Calu3 (cell line): ENCODE measurements at regions not wholly inside any gene's neighbourhood (a gene's known extent, or its start where the extent isn't known, plus 50 kb on each side); places are given as distances from the start of the nearest gene placed in this dataset.

Experiments used
- BruUV-seq: library from RNA; stranded (reverse); fragments of 400-500 nt; replicated peaks from 2 replicates; lab custom pipeline; 2021; lab: Mats Ljungman, UMichigan
- CTCF ChIA-PET: fragments of 300-600 bp; sonication (Branson Sonifier 250); formaldehyde crosslinking; loops from one replicate; lab custom pipeline; 2022; ENCODE audit warnings: antibody characterized with exemption; lab: Charles Lee
- DNase-seq: peaks from one replicate; pipeline ENCODE4 v3.0.0; 2022
- H3K27ac Mint-ChIP-seq: one replicate; pipeline ENCODE4 v1.8.0; 2022; ENCODE audit warnings: mixed read lengths; ENCODE audit not compliant: unreplicated experiment
- H3K27me3 Mint-ChIP-seq: one replicate; pipeline ENCODE4 v1.8.0; 2022; ENCODE audit warnings: mixed read lengths; ENCODE audit not compliant: unreplicated experiment
- H3K36me3 Mint-ChIP-seq: one replicate; pipeline ENCODE4 v1.8.0; 2022; ENCODE audit warnings: mild to moderate bottlenecking, moderate library complexity, mixed read lengths; ENCODE audit not compliant: insufficient read depth, unreplicated experiment
- H3K4me1 Mint-ChIP-seq: one replicate; pipeline ENCODE4 v1.8.0; 2022; ENCODE audit warnings: mild to moderate bottlenecking, low read depth, mixed read lengths; ENCODE audit not compliant: unreplicated experiment
- H3K4me3 Mint-ChIP-seq: one replicate; pipeline ENCODE4 v1.8.0; 2022; ENCODE audit warnings: mild to moderate bottlenecking, low read depth, moderate library complexity, mixed read lengths; ENCODE audit not compliant: unreplicated experiment
- H3K9me3 Mint-ChIP-seq: one replicate; pipeline ENCODE4 v1.8.0; 2022; ENCODE audit warnings: low read depth, mixed read lengths; ENCODE audit not compliant: unreplicated experiment
- intact Hi-C: fragments of 100-400 bp; cut with micrococcal nuclease; formaldehyde crosslinking; loops from one replicate; pipeline ENCODE4 v1.10.0; 2022; ENCODE audit not compliant: unreplicated experiment
- TF ChIP-seq, protein P1 (sequence below): fragments of 200-600 bp; IDR thresholded peaks from one replicate; pipeline ENCODE4 v1.8.0; 2022; ENCODE audit warnings: antibody characterized with exemption; ENCODE audit not compliant: unreplicated experiment

DNA sequence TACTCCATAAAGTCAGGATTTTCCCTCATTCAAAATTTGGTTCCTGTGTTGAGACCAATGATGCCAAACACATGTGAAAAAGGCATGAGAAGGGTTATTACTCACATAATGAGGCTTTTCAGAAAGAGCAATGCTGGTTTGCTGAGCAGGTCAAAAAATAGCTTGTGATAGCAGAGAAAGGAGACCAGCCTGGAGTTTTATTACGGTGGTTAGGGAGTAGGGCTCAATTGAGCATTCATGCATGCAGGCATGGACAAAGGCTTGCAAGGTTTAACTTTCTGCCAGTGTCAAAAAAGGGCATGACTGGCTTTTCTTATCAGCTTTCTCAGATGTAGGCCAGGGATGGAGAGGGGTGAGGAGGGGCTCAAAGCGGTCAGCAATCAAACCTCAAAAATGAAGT lies 628.3 kb downstream of the DNAH5 start:
- H3K27me3 Mint-ChIP-seq = no peaks in the 10 kb centered on the region
- BruUV-seq = no TSS peak
- H3K27ac Mint-ChIP-seq = no peak overlapping the region
- no peak overlapping the region for H3K4me3 Mint-ChIP-seq
- peaks cover 14% of the 10 kb centered on the region for H3K9me3 Mint-ChIP-seq
- no peaks in the 10 kb centered on the region for H3K4me1 Mint-ChIP-seq
- CTCF ChIA-PET = no interaction called here
- DNase-seq = no peak
- TF ChIP-seq, protein P1, sequence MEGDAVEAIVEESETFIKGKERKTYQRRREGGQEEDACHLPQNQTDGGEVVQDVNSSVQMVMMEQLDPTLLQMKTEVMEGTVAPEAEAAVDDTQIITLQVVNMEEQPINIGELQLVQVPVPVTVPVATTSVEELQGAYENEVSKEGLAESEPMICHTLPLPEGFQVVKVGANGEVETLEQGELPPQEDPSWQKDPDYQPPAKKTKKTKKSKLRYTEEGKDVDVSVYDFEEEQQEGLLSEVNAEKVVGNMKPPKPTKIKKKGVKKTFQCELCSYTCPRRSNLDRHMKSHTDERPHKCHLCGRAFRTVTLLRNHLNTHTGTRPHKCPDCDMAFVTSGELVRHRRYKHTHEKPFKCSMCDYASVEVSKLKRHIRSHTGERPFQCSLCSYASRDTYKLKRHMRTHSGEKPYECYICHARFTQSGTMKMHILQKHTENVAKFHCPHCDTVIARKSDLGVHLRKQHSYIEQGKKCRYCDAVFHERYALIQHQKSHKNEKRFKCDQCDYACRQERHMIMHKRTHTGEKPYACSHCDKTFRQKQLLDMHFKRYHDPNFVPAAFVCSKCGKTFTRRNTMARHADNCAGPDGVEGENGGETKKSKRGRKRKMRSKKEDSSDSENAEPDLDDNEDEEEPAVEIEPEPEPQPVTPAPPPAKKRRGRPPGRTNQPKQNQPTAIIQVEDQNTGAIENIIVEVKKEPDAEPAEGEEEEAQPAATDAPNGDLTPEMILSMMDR = no peak
- intact Hi-C loops = no loop called here
- no peaks in the 10 kb centered on the region for H3K36me3 Mint-ChIP-seq

DNA sequence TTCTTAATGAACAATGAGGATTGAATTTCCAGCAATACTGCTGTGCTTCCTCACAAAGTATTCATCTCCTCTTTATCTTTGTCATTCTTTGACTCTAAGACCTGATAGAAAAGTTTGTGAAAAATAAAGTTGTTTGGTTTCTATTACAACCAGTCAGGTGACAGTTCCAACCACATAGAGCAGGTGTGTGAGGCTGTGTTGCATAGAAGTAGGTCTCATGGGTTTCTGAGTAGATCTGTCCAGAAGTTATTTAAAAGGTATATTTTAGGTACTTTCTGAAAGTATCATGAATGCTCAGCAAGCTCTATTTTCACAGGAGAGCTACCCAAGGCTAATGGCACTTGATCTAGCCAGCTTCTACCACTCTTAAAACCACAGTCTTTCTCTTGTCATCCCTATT lies 637.0 kb downstream of the DNAH5 start:
- intact Hi-C loops = no loop called here
- no TSS peak for BruUV-seq

DNA sequence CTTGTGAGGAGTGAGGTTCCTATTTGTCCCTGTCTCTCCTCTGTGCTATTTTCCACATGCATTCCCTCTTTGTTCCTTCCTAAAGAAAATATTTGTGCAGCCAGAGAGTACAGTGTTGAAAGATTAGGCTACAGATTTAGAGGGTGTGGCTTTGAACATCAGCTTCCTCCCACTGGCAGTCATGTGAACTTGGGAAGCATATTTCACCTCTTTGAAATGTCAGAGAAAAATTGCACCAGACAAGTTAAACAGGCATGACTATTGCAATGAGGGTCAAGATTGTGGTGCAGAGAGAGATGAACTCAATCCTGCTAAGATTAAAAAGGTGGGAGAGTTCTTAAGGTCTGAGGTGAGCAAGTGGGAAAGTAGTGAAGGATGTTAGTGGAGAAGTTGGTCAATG lies 641.0 kb downstream of the DNAH5 start:
- Mint-ChIP-seq H3K9me3 (peaks cover 14% of the 10 kb centered on the region), H3K4me1 (no peaks in the 10 kb centered on the region), H3K4me3 (no peak overlapping the region), H3K27me3 (no peaks in the 10 kb centered on the region), H3K27ac (no peak overlapping the region), H3K36me3 (no peaks in the 10 kb centered on the region)
- no TSS peak for BruUV-seq
- TF ChIP-seq, protein P1 = no peak
- intact Hi-C loops = no loop called here
- CTCF ChIA-PET = no interaction called here
- no peak for DNase-seq

More for the DNA sequence above, 637.0 kb downstream of the DNAH5 start:
- Mint-ChIP-seq H3K4me1 (no peaks in the 10 kb centered on the region), H3K36me3 (no peaks in the 10 kb centered on the region), H3K27me3 (no peaks in the 10 kb centered on the region), H3K9me3 (peaks cover 9% of the 10 kb centered on the region), H3K4me3 (no peak overlapping the region), H3K27ac (no peak overlapping the region)
- CTCF ChIA-PET = no interaction called here
- TF ChIP-seq, protein P1 = no peak
- no peak for DNase-seq

DNA sequence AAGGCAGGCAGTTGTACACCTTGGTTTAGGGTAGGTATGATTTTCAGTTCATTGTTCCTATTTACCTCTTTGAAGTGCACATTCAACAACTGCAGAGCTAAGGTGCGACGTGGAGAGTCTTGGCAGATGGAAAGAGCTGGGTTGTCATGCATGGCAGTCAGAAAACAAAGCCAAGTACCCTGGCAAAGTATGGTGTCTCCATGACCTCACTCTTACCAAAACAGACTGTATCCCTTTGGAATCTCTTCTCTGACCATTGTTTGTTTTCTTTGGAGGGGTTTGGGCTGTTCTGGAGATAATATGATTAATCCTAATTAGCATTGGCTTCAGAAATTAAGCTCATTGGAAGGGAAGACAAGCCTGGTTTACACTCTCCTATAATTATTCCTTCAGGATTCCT lies 665.7 kb downstream of the DNAH5 start:
- Mint-ChIP-seq H3K9me3 (peaks cover 6% of the 10 kb centered on the region), H3K4me3 (no peak overlapping the region), H3K27me3 (no peaks in the 10 kb centered on the region), H3K36me3 (no peaks in the 10 kb centered on the region), H3K4me1 (no peaks in the 10 kb centered on the region), H3K27ac (no peak overlapping the region)
- TF ChIP-seq, protein P1 = no peak
- no peak for DNase-seq
- intact Hi-C loops = no loop called here
- CTCF ChIA-PET = interaction anchor here (0.5 kb wide), 1 partner anchor 26 kb away, joined by 6 read pairs; no protein-coding TSS in a partner anchor
- no TSS peak for BruUV-seq
